COLO668 (cell line): ENCODE measurements at regions not wholly inside any gene's neighbourhood (a gene's known extent, or its start where the extent isn't known, plus 50 kb on each side); places are given as distances from the start of the nearest gene placed in this dataset.
"Not testable (repeated sequence)": the region's sequence is repeated elsewhere in the genome, so short reads cannot be mapped to it uniquely, and the experiment has no call there.

Experiments
- DNase-seq: peaks from one replicate; lab custom pipeline; 2025; ENCODE audit not compliant: unreplicated experiment; lab: John Stamatoyannopoulos, UW

DNA sequence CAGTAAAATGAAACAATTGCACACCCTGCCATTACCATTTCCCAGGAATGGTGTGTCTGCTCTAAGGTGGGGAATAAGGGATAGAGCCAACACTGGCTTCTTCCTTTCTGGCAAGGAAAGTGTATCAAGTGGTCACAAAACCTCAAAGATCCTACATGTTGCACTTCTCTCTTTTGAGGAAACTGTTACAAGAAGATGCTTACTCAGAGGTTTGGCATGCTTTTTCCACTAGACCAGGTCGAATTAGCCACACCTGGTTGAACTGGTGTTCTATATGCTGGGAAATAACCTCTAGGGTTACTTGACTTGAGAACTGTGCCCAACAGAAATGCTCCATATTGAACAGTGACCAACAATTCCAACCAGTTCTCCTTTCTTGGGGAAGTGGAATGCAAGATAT is 102.9 kb downstream of the LRRN1 start:
- no peak for DNase-seq

DNA sequence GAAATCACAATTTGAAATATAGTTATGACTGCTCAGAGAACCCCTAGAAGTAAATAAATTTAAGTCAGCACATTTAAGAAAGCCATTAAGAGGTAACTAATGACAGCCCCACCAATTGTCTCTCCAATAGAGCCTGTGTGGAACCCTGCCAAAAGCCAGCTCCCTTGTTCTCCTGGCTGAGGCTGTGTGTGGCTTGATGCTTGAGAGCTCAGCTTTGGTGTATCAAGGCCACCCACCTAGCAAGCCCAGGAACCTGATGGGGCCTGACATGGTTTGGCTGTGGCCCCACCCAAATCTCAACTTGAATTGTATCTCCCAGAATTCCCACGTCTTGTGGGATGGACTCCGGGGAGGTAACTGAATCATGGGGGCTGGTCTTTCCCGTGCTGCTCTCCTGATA is 106.9 kb downstream of the LRRN1 start:
- no peak for DNase-seq

DNA sequence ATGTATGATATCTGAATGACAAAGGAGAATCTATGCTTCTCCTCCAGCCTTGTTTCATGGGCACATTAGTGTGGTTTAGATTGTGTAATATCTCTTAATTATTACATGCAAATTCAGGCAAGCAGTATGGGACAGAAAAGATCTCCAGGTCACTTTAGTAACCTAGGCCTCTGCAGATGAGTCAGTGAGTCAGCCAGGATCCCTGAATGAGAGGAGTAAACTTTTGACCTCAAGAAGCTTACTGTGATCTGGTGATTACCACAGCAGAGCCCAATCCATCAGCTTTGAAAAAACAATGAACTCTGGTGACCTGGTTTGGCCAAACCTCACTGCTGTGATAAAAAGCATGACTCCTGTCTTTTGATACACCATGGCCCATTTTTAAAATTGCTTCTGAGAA is 107.8 kb downstream of the LRRN1 start:
- no peak for DNase-seq

DNA sequence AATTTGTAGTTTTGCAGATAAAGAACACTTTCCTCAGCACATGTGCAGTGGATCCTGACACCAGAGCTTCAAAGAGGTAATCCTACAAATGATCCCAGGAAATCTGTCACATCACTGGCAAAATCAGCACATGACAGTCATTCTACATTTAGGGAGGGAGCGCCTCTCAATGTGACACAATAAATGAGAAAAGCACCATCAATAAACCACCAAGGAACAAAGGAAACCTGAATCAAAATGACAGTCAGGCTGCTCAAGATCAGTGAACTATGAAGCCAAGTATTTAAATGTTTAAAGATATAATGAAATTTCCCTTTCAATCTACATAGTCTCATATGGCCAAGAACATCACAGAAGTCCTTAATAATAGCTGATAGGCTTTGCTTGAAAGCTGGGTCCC is 119.5 kb downstream of the LRRN1 start:
- no peak for DNase-seq

DNA sequence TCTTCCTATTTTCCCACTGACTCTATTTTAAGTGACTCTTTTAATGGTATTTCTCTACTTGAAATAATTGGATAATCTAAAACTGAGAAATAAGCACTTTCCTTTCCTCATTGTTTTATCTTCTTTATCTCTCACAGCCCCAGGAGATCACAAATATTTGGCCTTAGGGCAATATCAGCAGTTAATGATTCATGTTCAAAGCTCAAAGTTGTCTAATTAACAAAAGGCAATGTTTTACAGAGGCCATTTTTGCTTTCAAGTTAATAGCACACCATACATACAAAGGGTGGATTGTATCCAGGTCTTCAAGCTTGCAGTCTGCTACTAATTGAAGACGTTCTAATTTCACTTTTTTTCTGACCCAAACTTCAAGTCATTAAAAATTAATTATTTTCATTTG is 120.1 kb downstream of the LRRN1 start:
- no peak for DNase-seq

DNA sequence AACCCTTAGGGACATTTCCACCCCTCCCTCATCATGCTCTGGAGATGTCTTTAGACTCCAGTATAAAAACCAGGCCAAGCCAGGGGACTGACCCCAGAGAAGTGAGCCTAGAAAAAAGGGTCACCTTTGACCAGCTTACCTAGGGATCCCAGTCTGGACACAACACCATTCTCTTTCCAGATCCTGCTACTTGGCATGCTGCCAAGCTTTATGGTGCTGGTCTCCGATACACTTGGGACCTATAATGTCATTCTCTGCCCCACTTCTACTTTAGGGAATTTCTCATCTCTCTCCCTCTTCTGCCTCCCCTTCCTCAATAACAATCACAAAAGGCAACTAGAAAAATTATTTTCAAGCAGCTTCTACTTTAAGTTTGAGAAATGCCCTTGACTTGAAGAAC is 124.4 kb downstream of the LRRN1 start:
- no peak for DNase-seq

DNA sequence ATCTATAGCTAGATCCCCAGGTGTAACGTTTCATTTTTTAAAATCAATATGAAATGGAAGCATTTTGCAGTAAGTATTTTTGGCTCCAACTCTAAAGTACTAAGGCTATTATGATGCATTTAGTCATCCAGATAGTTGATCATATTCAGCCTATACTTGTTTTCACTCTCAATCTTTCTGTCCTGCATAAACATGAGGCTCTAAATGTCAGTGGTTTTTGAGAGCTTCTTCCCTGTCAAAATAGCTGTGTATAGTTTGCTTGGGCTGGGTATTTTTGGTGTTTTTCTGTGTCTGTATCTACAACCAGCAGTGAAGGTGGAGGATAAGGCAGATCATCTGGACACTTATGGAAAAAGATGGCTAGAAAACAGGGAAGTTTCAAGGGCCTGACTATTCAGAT is 128.0 kb downstream of the LRRN1 start:
- DNase-seq = no peak

DNA sequence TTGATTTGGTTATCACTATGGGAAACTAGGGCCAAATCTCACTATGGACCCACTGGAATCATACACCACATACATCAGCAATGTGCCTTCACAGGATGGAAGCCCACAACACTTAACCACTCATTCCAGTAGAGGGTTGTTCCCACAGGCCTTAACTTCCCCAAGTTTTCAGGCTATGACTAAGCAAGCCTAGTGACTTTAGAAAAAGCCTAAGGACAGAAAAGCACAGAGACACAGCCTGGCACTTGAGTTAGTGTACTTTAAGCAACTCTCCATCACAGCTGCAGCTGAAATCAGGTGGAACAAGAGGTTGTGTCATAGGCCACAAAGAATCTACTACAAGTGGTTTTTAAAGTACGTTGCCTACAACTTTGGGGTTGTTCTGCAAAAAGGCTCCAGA is 128.7 kb downstream of the LRRN1 start:
- DNase-seq = no peak

DNA sequence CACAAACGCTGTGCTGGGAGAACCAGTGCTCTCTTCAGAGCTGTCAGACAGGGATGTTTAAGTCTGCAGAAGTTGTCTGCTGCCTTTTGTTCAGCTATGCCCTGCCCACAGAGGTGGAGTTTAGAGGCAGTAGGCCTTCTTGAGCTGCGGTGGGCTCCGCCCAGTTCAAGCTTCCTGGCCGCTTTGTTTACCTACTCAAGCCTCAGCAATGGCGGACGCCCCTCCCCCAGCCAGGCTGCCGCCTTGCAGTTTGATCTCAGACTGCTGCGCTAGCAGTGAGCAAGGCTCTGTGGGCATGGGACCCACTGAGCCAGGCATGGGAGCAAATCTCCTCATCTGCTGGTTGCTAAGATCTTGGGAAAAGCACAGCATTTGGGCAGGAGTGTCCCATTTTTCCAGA is 142.1 kb downstream of the LRRN1 start:
- DNase-seq = not testable (repeated sequence)

DNA sequence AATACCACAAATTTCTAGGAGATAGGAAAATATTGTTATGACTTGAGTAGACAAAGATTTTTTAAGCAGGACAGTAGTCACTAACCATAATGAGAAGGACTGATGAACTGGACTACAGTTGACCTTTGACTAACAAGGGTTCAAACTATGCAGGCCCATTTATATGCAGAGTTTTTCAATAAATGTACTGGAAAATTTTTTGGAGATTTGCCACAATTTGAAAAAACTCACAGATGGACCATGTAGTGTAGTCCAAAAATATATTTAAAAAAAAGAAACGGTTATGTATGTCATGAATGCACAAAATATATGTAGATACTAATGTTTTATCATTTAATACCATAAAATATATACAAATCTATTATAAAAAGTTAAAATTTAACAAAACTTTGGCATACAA is 151.8 kb downstream of the LRRN1 start:
- no peak for DNase-seq

DNA sequence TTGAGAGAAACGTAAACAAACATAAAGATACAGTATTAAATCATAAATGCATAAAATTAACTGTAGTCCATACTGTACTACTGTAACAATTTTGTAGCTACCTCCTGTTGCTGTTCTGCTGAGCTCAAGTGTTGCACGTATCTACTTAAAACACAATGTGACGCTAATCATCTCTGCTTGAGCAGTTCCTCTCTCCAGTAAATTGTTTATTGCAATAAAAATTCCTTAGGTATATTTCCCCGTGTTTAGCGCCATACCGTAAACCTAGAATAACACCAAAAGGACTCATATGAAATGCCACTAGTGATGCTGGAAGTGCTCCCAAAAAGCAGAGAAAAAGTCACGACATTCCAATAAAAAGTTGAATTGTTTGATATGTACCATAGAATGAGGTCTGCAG is 152.3 kb downstream of the LRRN1 start:
- no peak for DNase-seq

DNA sequence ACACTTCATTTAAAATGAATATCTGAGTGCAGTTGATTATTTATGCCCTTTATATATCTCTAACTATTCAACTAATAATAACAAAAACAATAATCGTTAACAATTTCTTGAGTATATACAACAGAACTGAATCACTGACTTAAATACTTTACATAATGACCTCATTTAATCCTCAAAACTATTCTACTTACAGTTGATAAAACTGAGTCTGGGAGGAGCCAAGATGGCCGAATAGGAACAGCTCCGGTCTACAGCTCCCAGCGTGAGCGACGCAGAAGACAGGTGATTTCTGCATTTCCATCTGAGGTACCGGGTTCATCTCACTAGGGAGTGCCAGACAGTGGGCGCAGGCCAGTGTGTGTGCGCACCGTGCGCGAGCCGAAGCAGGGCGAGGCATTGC is 163.6 kb downstream of the LRRN1 start:
- not testable (repeated sequence) for DNase-seq

DNA sequence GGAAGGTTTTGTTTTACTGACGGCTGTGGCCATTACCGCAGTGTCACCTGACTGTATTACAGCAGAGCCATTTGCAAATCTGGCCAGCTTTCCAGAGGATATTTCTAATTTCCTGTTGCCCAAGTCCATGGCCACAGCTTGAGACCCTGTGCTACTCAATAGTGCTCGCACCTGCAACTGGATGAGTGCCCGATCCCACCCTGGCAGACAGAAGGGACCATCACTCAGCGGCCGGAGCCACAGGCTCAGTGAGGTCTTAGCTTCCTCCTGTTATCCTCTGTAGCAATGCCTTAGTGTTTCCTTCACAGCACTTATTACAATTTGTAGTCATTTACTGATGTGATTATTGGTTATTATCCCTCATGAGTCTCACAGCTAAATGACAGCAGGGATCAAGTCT is 184.8 kb downstream of the LRRN1 start:
- DNase-seq = no peak

DNA sequence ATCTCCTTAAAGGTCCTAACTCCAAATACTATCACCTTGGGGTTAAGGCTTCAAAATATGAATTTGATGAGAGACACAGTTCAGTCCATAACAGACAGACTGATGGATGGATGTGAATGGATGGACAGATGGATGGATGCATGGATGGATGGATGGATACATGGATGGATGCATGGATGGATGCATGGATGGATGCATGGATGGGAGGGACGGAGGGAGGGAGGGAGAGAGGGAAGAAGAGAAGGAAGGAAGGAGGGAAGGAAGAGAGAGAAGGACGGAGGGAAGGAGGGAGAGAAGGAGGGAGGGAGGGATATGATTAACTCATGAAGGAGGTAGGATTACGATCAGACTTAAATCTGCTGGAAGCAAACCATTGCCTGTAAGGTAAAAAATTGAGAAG is 192.4 kb downstream of the LRRN1 start:
- DNase-seq = no peak

DNA sequence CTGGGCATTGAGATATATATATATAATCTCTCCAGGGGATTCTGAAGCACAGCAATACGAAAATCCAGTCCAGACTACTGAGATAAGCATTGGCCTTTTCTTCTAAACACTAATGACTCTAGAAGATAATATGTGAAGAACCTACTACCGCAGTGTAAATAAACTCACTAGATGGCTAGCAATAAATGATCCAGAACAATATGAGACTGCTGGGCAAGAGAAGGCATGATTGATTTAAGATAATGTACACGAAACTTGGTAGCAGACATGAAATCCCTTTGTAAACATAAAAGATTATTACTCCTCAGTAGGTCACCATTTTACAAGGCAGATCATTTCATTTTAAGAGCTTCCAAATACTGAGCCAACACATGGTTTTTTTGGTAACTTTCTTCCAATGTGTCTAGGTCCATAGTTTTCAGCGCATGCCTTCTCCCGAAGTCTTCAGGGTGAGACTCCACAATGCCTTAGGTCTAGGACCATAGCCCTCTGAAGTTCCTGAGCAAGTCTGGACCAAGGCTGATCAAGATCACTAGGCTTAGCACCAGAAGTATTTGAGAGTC is 193.2 kb downstream of the LRRN1 start:
- DNase-seq = no peak

DNA sequence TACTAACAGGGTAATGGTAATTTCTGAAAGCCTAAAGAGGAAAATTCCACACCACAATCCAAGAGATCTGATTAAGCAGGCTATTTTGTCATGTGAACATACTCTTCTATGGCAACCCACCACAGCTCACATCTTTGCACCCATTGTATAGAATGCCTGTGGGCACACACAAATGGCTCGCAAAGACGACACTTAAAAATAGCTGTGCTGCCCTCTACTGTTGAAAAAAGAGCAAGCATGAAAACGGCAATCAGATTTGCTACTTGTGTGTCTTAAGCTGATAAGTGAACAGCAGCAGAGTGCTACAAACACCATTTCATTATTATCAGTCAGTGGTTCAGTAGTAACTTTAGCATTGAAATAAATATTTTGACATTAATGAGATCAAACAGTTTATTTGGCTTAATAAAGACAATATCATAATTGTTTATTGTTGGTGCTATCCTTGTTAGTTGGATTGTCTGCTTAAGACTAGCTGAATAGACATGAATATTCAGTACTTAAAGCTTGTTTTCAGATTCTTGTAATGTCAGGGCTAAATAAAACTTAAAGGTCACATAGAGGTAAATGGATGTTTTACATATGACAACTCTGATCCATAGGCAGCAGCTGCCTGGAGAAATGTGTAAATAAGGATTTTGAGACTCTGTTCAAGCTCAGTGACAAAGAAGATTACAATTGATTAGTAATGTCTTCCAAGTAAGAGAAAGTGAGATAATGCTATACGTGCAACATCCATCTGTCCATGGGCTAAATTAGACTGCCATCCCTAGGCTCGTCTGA is 199.1 kb downstream of the LRRN1 start:
- DNase-seq = peak; percentile 5

DNA sequence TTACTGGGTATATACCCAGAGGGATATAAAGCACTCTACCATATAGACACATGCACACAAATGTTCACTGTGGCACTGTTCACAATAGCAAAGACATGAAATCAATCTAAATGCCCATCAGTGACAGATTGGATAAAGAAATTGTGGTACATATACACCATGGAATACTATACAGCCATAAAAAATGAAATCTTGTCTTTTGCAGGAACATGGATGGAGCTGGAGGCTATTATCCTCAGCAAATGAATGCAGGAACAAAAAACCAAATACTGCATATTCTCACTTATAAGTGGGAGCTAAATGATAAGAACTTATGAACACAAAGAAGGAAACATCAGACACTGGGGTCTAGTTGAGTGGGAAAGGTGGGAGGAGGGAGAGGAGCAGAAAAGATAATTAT is 200.1 kb downstream of the LRRN1 start:
- not testable (repeated sequence) for DNase-seq

DNA sequence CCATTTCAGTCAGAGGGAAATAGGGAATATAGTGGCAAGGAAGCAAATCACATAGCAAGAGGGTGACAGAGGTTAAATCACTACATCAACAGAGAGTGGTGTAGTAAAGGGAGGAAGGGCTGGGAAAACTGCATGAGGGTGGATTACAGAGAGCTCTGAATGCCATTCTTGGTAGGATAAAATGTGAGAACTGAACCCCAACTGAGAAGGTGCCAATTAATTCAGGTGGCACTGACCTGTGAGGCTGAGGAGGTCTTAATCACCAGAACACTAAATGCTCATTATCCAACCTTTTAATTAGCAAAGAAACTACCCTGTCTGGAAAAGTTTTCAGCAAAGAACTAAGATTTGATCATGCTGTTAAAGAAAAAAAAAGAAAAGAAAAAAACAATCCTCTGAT is 202.7 kb downstream of the LRRN1 start:
- no peak for DNase-seq

DNA sequence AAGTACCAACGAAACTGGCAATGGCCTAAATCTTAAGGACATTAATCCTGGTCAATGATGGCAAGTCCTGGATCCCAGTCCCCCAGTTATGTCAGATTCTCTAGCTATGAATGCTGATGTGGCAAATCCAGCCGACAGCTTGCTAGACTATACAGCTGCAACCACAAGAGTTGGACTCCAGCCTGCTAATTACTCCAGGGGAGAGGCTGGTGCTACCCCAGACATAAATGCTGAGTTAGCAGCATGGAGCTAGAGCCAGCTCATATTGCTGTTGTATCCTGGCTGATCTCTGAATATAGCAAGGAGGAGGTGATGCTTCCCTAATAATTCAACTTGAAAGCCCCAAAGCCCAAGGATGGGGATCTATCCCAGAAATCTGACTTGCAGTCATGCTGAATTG is 207.1 kb downstream of the LRRN1 start:
- DNase-seq = no peak

DNA sequence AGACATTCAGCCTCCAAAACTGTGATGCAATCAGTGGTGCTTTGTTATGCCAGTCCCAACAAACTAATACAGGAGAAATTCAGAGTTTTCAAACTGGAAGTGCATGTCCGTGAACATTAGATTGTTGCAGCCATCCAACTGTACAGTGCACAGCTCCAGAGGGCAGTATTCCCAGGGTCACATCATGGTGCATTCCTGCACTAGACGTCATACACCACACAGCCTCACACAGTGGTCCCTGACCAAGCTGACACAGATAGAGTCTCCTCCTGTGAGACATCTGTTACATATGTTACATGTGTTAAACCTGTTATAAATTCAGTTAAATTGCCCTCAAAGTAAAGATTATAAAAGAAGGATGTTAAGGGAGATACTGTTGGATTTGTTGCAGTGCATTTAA is 209.0 kb downstream of the LRRN1 start:
- DNase-seq = no peak

DNA sequence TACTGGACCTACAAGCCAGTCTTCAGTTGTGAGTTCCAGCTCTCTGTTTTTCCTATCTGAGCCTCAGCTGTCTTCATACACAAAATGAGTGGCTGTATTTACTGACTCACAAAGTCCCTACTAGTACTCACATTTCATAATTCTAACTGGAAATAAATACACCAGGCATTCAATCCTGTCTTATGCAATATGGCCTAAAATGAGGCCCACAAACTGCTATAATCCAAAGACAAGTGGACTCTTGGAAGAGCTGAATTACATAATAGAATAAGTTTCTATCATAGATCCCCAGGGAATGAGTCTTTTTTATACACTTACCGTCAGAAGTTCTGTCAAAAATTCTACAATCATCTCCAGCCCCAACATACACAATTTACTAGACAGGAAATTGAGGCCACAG is 211.9 kb downstream of the LRRN1 start:
- no peak for DNase-seq

DNA sequence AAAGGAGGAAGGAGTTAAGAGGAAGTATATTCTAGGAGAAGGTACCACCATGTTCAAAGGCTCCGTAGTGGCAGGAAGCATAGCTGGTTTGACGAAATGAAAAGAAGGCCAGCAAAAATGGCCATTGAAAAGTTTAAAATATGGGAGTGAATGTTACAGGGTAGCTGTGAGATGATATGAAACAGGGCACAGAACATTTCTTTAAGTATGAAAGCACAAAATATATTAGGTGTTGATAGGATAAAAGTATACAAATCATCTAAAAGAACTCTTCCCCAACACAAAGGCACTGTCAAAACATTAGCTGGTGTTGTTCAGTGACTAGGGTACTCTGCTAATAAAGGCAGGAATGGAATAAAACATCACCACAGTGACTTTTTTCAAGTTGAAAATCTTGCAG is 216.2 kb downstream of the LRRN1 start:
- DNase-seq = no peak

DNA sequence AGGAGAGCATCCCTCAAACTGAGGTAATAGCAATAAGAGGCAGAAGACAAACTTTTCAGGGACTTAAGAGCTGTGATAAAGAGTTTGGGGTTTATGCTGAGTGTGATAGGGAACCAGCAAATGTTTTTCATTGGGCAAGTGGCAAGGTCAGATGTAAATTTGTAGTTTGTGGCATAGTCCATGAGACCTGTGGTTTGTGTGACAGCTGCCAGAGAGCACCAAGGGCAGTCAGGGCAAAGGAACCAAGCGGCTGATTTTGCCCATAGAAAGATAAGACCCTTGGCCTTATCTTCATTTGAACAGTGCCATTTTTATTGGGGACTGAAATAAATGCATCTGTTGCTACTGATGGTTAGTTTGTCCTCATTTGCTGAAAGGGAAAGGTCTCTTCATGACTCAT is 220.3 kb downstream of the LRRN1 start:
- DNase-seq = no peak
